OCI-LY7 (cell line): ENCODE measurements at regions not wholly inside any gene's neighbourhood (a gene's known extent, or its start where the extent isn't known, plus 50 kb on each side); places are given as distances from the start of the nearest gene placed in this dataset.

Source experiments
- BruUV-seq: library from RNA; stranded (reverse); fragments of 400-500 nt; replicated peaks from 2 replicates; lab custom pipeline; 2021; lab: Mats Ljungman, UMichigan
- CTCF ChIA-PET: fragments of 300-600 bp; sonication (Branson Sonifier 250); formaldehyde crosslinking; loops from one replicate; lab custom pipeline; 2022; ENCODE audit warnings: antibody characterized with exemption; ENCODE audit not compliant: unreplicated experiment; lab: Charles Lee
- POLR2A ChIA-PET: fragments of 300-600 bp; sonication (Branson Sonifier 250); formaldehyde crosslinking; loops from one replicate; lab custom pipeline; 2022; ENCODE audit warnings: antibody characterized with exemption; lab: Charles Lee
- DNase-seq: peaks from one replicate; pipeline ENCODE4 v3.0.0-alpha.2; 2015; ENCODE audit warnings: low spot score
- H2AFZ ChIP-seq: fragments of 200-600 bp; sonication (generic), shearing (Covaris generic); 2 replicates; pipeline ENCODE4 v1.6.1; 2014; ENCODE audit warnings: mild to moderate bottlenecking, antibody characterized with exemption, low read length, moderate library complexity
- H3K27ac ChIP-seq: fragments of 200-600 bp; sonication (generic); 2 replicates; pipeline ENCODE4 v1.5.1; 2014; ENCODE audit warnings: mixed run types, low read depth, mild to moderate bottlenecking, moderate library complexity, low read length, inconsistent platforms; ENCODE audit not compliant: poor library complexity, severe bottlenecking
- H3K36me3 ChIP-seq: fragments of 200-600 bp; sonication (generic); 2 replicates; pipeline ENCODE4 v1.6.1; 2014; ENCODE audit warnings: mild to moderate bottlenecking, antibody characterized with exemption, low read length, moderate library complexity, mixed read lengths; ENCODE audit not compliant: insufficient read depth
- H3K4me1 ChIP-seq: fragments of 200-600 bp; sonication (generic); 2 replicates; pipeline ENCODE4 v1.5.1; 2014; ENCODE audit warnings: mild to moderate bottlenecking, low read length; ENCODE audit not compliant: insufficient read depth, poor library complexity, severe bottlenecking
- H3K4me2 ChIP-seq: fragments of 200-600 bp; sonication (generic); 2 replicates; pipeline ENCODE4 v1.6.1; 2014; ENCODE audit warnings: mild to moderate bottlenecking, low read length
- H3K4me3 ChIP-seq: fragments of 200-600 bp; sonication (generic); 2 replicates; pipeline ENCODE4 v1.5.1; 2014; ENCODE audit warnings: mild to moderate bottlenecking, low read depth, low read length; ENCODE audit not compliant: poor library complexity, severe bottlenecking
- H3K79me2 ChIP-seq: fragments of 200-600 bp; sonication (generic); 2 replicates; pipeline ENCODE4 v1.6.1; 2016; ENCODE audit warnings: low read depth, mild to moderate bottlenecking, low read length, moderate library complexity, mixed read lengths; ENCODE audit not compliant: insufficient read depth
- H3K9me2 ChIP-seq: fragments of 200-600 bp; sonication (generic); 2 replicates; pipeline ENCODE4 v1.6.1; 2016; ENCODE audit warnings: mild to moderate bottlenecking, low read length, mixed read lengths; ENCODE audit not compliant: insufficient read depth
- H3K9me3 ChIP-seq: fragments of 200-600 bp; sonication (generic); 2 replicates; pipeline ENCODE4 v1.6.1; 2014; ENCODE audit warnings: mild to moderate bottlenecking, mixed run types, low read length, mixed read lengths
- H4K20me1 ChIP-seq: fragments of 200-600 bp; sonication (generic); 2 replicates; pipeline ENCODE4 v1.6.1; 2014; ENCODE audit warnings: mild to moderate bottlenecking, antibody characterized with exemption, low read length, moderate library complexity, mixed read lengths; ENCODE audit not compliant: insufficient read depth
- EZH2phosphoT487 ChIP-seq: fragments of 200-600 bp; sonication (generic); IDR thresholded peaks from 2 replicates; pipeline ENCODE4 v1.6.1; 2018; ENCODE audit warnings: low read depth, borderline replicate concordance, mild to moderate bottlenecking, mixed run types, antibody characterized with exemption, low read length, moderate library complexity, mixed read lengths
- intact Hi-C: fragments of 100-400 bp; cut with micrococcal nuclease; formaldehyde crosslinking; loops from one replicate; pipeline ENCODE4 v1.10.0; 2022; ENCODE audit not compliant: unreplicated experiment
- TF ChIP-seq, protein P1 (sequence below): fragments of 200-600 bp; sonication (generic); conservative IDR thresholded peaks from 2 replicates; pipeline ENCODE4 v1.5.1; 2014; ENCODE audit warnings: mild to moderate bottlenecking, antibody characterized with exemption, low read length, moderate library complexity, mixed read lengths

DNA sequence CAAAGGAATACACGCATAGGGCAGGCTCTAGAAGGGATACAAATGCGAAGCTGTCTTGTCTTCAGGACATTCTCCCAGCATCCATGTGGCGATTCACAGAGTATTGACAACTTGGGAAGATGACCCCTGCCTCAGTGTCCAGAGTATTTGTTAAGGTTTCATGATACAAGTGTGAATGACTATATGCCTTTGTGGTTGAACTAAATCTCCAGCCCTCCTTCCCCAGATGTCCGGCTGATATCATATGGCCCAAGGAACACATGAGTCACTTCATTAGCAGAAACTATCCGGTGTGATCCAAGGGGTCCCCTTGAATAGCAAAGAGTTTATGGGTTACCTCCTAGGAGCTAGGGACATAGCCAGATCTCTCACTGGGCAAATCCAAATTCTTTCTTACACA is 151.0 kb downstream of the INSIG2 start:
- no peaks in the 10 kb centered on the region for H3K9me3 ChIP-seq
- H3K4me3 ChIP-seq: no peak overlapping the region
- no TSS peak for BruUV-seq
- ChIA-PET CTCF (no interaction called here), POLR2A (interaction anchor here (0.7 kb wide), 1 partner anchor 987 kb away, joined by 3 read pairs; no protein-coding TSS in a partner anchor)
- H3K4me1 ChIP-seq: no peaks in the 10 kb centered on the region
- no peaks in the 10 kb centered on the region for H4K20me1 ChIP-seq
- no peaks in the 10 kb centered on the region for H3K9me2 ChIP-seq
- no peaks in the 10 kb centered on the region for H3K36me3 ChIP-seq
- no peak overlapping the region for H3K27ac ChIP-seq
- H2AFZ ChIP-seq: no peak overlapping the region
- TF ChIP-seq EZH2phosphoT487: no peak
- TF ChIP-seq, protein P1, sequence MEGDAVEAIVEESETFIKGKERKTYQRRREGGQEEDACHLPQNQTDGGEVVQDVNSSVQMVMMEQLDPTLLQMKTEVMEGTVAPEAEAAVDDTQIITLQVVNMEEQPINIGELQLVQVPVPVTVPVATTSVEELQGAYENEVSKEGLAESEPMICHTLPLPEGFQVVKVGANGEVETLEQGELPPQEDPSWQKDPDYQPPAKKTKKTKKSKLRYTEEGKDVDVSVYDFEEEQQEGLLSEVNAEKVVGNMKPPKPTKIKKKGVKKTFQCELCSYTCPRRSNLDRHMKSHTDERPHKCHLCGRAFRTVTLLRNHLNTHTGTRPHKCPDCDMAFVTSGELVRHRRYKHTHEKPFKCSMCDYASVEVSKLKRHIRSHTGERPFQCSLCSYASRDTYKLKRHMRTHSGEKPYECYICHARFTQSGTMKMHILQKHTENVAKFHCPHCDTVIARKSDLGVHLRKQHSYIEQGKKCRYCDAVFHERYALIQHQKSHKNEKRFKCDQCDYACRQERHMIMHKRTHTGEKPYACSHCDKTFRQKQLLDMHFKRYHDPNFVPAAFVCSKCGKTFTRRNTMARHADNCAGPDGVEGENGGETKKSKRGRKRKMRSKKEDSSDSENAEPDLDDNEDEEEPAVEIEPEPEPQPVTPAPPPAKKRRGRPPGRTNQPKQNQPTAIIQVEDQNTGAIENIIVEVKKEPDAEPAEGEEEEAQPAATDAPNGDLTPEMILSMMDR: no peak
- intact Hi-C loops: no loop called here
- DNase-seq: no peak
- H3K4me2 ChIP-seq: no peak overlapping the region
- H3K79me2 ChIP-seq: no peaks in the 10 kb centered on the region

DNA sequence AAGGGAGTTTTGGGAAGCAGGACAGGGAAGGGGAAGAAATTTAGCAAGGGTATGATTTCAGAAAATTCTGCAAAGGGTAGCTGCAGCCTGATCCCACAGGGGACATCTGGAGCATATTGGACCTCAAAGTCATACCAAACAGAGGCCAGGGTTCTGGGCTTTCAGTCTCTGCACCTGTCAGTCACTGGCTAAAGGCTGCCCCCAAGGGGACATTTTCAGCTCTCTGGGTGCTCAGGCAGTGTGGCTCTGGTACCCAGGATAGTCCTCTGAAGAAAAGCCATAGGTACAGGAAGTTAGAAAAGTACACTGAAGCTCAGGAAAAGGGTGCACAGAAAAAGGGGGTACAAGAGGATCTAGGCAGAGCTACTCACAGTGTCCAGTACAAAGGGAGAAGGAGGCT is 149.2 kb downstream of the INSIG2 start:
- POLR2A ChIA-PET: no interaction called here
- TF ChIP-seq, protein P1: no peak
- H4K20me1 ChIP-seq: no peaks in the 10 kb centered on the region

DNA sequence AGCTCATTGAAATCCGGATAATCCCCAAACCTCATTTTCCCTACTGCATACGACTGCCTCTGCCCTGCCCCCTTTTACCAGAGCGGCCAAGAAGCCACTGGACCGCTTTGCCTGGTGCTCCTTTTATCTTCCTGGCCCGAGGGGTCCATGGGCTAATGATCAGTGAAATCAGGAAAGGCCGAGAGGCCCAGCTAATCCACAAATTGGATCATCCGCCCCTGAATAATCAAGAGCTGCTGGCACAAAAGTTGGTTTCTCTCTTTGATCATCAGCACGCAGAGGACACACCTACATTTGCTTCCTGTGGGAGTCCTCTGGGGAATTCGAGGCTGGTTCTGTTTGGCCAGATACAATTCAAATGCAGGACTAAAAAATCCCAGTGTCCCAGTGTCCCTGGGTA is 144.5 kb downstream of the INSIG2 start:
- Histone ChIP-seq H3K9me3 (no peaks in the 10 kb centered on the region), H3K36me3 (no peaks in the 10 kb centered on the region), H3K27ac (no peak overlapping the region), H3K9me2 (no peaks in the 10 kb centered on the region), H2AFZ (no peak overlapping the region), H3K79me2 (no peaks in the 10 kb centered on the region), H3K4me1 (no peaks in the 10 kb centered on the region), H3K4me2 (no peak overlapping the region), H3K4me3 (no peak overlapping the region), H4K20me1 (no peaks in the 10 kb centered on the region)
- DNase-seq: no peak
- no peak for TF ChIP-seq EZH2phosphoT487
- TF ChIP-seq, protein P1: no peak
- intact Hi-C loops: no loop called here
- ChIA-PET POLR2A (interaction anchor here (0.7 kb wide), 2 partner anchors 11 to 15 kb away, joined by 3 to 4 read pairs; no protein-coding TSS in a partner anchor), CTCF (no interaction called here)
- BruUV-seq: no TSS peak

More for the DNA sequence above, 149.2 kb downstream of the INSIG2 start:
- Histone ChIP-seq H3K79me2 (no peaks in the 10 kb centered on the region), H3K9me2 (no peaks in the 10 kb centered on the region), H3K4me2 (no peak overlapping the region), H2AFZ (no peak overlapping the region), H3K9me3 (no peaks in the 10 kb centered on the region), H3K27ac (no peak overlapping the region), H3K4me1 (no peaks in the 10 kb centered on the region), H3K36me3 (no peaks in the 10 kb centered on the region), H3K4me3 (no peak overlapping the region)
- intact Hi-C loops: no loop called here
- CTCF ChIA-PET: no interaction called here
- BruUV-seq: no TSS peak
- DNase-seq: no peak
